GM23338 (cell line): ENCODE measurements at regions not wholly inside any gene's neighbourhood (a gene's known extent, or its start where the extent isn't known, plus 50 kb on each side); places are given as distances from the start of the nearest gene placed in this dataset.

Experiments
- CREB1 ChIP-seq: fragments of 250-450 bp; sonication (Bioruptor Pico); IDR thresholded peaks from 2 replicates; pipeline ENCODE4 v1.5.0; 2020; ENCODE audit warnings: low read depth, mild to moderate bottlenecking, moderate library complexity
- EZH2 ChIP-seq: fragments of 200-600 bp; sonication (generic); IDR thresholded peaks from one replicate; pipeline ENCODE4 v1.8.0; 2017; ENCODE audit warnings: antibody characterized with exemption, mild to moderate bottlenecking, low read depth; ENCODE audit not compliant: unreplicated experiment
- EZH2phosphoT487 ChIP-seq: fragments of 200-600 bp; sonication (generic); IDR thresholded peaks from one replicate; pipeline ENCODE4 v1.8.1; 2018; ENCODE audit warnings: antibody characterized with exemption; ENCODE audit not compliant: unreplicated experiment
- JUNB ChIP-seq: IDR thresholded peaks from one replicate; pipeline ENCODE4 v1.6.1; 2016; ENCODE audit warnings: antibody characterized with exemption; ENCODE audit not compliant: unreplicated experiment
- POLR2AphosphoS5 ChIP-seq: IDR thresholded peaks from 2 replicates; pipeline ENCODE4 v1.6.1; 2016; ENCODE audit warnings: antibody characterized with exemption, low read depth
- REST ChIP-seq: IDR thresholded peaks from one replicate; pipeline ENCODE4 v1.6.1; 2018; ENCODE audit warnings: antibody characterized with exemption; ENCODE audit not compliant: unreplicated experiment
- TF ChIP-seq, protein P1 (sequence below), 2 experiments: fragments of 200-600 bp in 1 of 2; sonication (generic) in 1 of 2; conservative IDR thresholded peaks; 2 replicates each; pipeline versions ENCODE4 v1.5.1 to v1.6.1; 2016 to 2017; ENCODE audit warnings: antibody characterized with exemption in 2 of 2, low read depth in 2 of 2, mild to moderate bottlenecking in 2 of 2, moderate library complexity in 1 of 2
- TF ChIP-seq, protein P2 (sequence below): IDR thresholded peaks from 2 replicates; pipeline ENCODE4 v1.6.1; 2016; ENCODE audit warnings: antibody characterized with exemption

DNA sequence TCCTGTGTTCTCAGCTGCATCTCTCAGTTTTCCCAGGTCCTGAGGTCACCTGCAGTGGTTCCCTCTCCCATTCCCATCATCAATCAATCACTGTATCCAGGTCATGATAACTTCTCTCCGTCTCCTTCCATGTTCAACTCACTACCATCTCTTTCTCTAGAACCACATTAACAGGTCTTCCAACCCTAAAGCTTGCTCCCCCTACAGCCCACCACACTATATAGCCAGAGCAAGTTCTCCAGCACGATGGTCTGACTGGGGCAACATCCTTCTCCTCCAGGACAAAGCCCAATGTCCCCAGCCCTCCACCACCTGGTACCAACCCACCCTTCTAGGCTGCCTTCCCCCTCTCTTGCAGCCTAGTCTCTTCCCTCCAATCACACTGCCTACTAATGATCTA, 241.6 kb downstream of the CDK5RAP2 start:
- TF ChIP-seq REST (no peak), POLR2AphosphoS5 (no peak), EZH2 (no peak), JUNB (no peak), CREB1 (CRISPR knock-in tag) (no peak), EZH2phosphoT487 (no peak)
- TF ChIP-seq, protein P1, sequence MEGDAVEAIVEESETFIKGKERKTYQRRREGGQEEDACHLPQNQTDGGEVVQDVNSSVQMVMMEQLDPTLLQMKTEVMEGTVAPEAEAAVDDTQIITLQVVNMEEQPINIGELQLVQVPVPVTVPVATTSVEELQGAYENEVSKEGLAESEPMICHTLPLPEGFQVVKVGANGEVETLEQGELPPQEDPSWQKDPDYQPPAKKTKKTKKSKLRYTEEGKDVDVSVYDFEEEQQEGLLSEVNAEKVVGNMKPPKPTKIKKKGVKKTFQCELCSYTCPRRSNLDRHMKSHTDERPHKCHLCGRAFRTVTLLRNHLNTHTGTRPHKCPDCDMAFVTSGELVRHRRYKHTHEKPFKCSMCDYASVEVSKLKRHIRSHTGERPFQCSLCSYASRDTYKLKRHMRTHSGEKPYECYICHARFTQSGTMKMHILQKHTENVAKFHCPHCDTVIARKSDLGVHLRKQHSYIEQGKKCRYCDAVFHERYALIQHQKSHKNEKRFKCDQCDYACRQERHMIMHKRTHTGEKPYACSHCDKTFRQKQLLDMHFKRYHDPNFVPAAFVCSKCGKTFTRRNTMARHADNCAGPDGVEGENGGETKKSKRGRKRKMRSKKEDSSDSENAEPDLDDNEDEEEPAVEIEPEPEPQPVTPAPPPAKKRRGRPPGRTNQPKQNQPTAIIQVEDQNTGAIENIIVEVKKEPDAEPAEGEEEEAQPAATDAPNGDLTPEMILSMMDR (conservative IDR thresholded peaks at IDR 0.05; ENCODE audit: low read depth in 2 of 2): peak in 1 of 2 experiments; percentile 25; a peak in 3 of 4 replicates
- TF ChIP-seq, protein P2, sequence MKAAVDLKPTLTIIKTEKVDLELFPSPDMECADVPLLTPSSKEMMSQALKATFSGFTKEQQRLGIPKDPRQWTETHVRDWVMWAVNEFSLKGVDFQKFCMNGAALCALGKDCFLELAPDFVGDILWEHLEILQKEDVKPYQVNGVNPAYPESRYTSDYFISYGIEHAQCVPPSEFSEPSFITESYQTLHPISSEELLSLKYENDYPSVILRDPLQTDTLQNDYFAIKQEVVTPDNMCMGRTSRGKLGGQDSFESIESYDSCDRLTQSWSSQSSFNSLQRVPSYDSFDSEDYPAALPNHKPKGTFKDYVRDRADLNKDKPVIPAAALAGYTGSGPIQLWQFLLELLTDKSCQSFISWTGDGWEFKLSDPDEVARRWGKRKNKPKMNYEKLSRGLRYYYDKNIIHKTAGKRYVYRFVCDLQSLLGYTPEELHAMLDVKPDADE: no peak
